Spleen (tissue), 11 donors: ENCODE measurements at regions not wholly inside any gene's neighbourhood (a gene's known extent, or its start where the extent isn't known, plus 50 kb on each side); places are given as distances from the start of the nearest gene placed in this dataset.

Experiments
- DNase-seq: peaks from one replicate; pipeline ENCODE4 v3.0.0-alpha.2; 2020
- H3K27ac ChIP-seq, 8 donors: fragments of 200-600 bp; sonication (generic) in 7 of 8; 1 replicate in 4 of 8; 2 replicates in 4 of 8; pipeline versions ENCODE4 v1.5.0 to v1.8.0; 2016 to 2021; ENCODE audit warnings: inconsistent platforms in 4 of 8, mild to moderate bottlenecking in 4 of 8, moderate library complexity in 1 of 8
- H3K27me3 ChIP-seq, 7 donors: fragments of 200-600 bp; sonication (generic) in 6 of 7; replicated peaks in 1 of 7; 1 replicate in 4 of 7; 2 replicates in 3 of 7; pipeline versions ENCODE4 v1.5.0 to v1.8.0; 2016 to 2021; ENCODE audit warnings: inconsistent platforms in 3 of 7, mild to moderate bottlenecking in 1 of 7
- H3K36me3 ChIP-seq, 6 donors: fragments of 200-600 bp; sonication (generic) in 5 of 6; 1 replicate in 4 of 6; 2 replicates in 2 of 6; pipeline versions ENCODE4 v1.5.0 to v1.8.0; 2016 to 2021; ENCODE audit warnings: inconsistent platforms in 2 of 6
- H3K4me1 ChIP-seq, 6 donors: fragments of 200-600 bp; sonication (generic) in 5 of 6; 1 replicate in 3 of 6; 2 replicates in 3 of 6; pipeline versions ENCODE4 v1.5.0 to v1.8.0; 2016 to 2021; ENCODE audit warnings: inconsistent platforms in 3 of 6
- H3K4me3 ChIP-seq, 8 donors: fragments of 200-600 bp; sonication (generic) in 7 of 8; 1 replicate in 4 of 8; 2 replicates in 4 of 8; pipeline versions ENCODE4 v1.5.0 to v1.8.0; 2016 to 2021; ENCODE audit warnings: inconsistent platforms in 4 of 8, mild to moderate bottlenecking in 4 of 8, moderate library complexity in 2 of 8
- H3K9me3 ChIP-seq, 8 donors: fragments of 200-600 bp; sonication (generic) in 7 of 8; 1 replicate in 4 of 8; 2 replicates in 4 of 8; pipeline versions ENCODE4 v1.5.0 to v1.8.0; 2016 to 2021; ENCODE audit warnings: inconsistent platforms in 4 of 8
- CTCF ChIP-seq, 11 experiments: fragments of 200-600 bp in 7 of 11; fragments of 450-650 bp in 4 of 11; sonication (generic) in 4 of 11; IDR thresholded peaks in 8 of 11; conservative IDR thresholded peaks in 3 of 11; 1 replicate in 7 of 11; 2 replicates in 4 of 11; pipeline versions ENCODE4 v1.4.0 to v1.8.0; 2016 to 2021; ENCODE audit warnings: antibody characterized with exemption in 11 of 11, inconsistent platforms in 4 of 11, mild to moderate bottlenecking in 1 of 11
- POLR2A ChIP-seq, 3 donors: fragments of 450-650 bp; IDR thresholded peaks; one replicate each; pipeline ENCODE4 v1.5.1; 2017; ENCODE audit warnings: antibody characterized with exemption in 3 of 3, mild to moderate bottlenecking in 1 of 3
- POLR2AphosphoS5 ChIP-seq, 3 donors: sonication (generic); formaldehyde crosslinking; IDR thresholded peaks; one replicate each; pipeline ENCODE4 v1.5.1; 2017; ENCODE audit warnings: antibody characterized with exemption in 3 of 3
- WGBS, 5 donors: extraction: QIAGEN DNeasy Blood & Tissue Kit in 3 of 5; methylation state at CpG; one replicate each; pipeline versions ENCODE4 v1.1.5 to v1.1.7; 2013 to 2018; 5-methylcytosine and 5-hydroxymethylcytosine counted together
- intact Hi-C: fragments of 100-400 bp; cut with DNase I; formaldehyde crosslinking; loops from one replicate; pipeline ENCODE4 v1.15.0; 2023; ENCODE audit warnings: low total_unique reads
- donor health status: healthy with polysubstance abuse.
- donor health status: DM: no; HTN: no; CAD: no; lungs with moderate emphysema.
- donor health status: DM: no; HTN: no; CAD: no.
- donor health status: Bipolar disorder and iron deficiency.
- donor health status: healthy.
- donor health status: DM: no; HTN: no; CAD: no.
- donor health status: DM: yes; HTN: yes; CAD: no.

GRCh38 chr16:87219287-87219909, 97.8 kb downstream of the C16orf95 start:
- intact Hi-C loops = no loop called here
- peaks cover 0 to 8% (median 0%) of the 10 kb centered on the region in 7 donors for H3K27me3 ChIP-seq
- no peak for DNase-seq
- no peaks in the 10 kb centered on the region for H3K36me3 ChIP-seq
- no peak overlapping the region for H3K27ac ChIP-seq
- no peaks in the 10 kb centered on the region for H3K9me3 ChIP-seq
- no peaks in the 10 kb centered on the region for H3K4me1 ChIP-seq
- TF ChIP-seq POLR2A (IDR thresholded peaks at IDR 0.05) = no peak
- no peak for TF ChIP-seq CTCF (IDR thresholded peaks at IDR 0.05 in 8 of 11, conservative IDR thresholded peaks at IDR 0.05 in 3 of 11)
- TF ChIP-seq POLR2AphosphoS5 (IDR thresholded peaks at IDR 0.05) = no peak
- 88 to 96% (median 95%) methylated on average over 15 of the region's 15 CpGs for WGBS, 5 donors
- no peak overlapping the region for H3K4me3 ChIP-seq

DNA sequence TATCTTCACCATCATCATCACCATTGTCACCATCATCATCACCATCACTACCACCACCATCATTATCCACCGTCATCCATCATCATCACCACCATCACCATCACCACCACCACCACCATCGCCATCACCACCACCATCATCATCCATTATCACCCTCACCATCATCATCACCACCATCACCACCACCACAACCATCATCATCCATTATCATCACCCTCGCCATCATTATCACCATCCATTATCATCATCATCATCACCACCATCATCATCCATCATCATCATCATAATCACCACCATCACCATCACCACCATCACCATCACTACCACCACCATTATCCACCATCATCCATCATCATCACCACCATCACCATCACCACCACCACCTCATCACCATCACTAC, 95.6 kb downstream of the C16orf95 start:
- DNase-seq = no peak
- peaks cover 0 to 6% (median 0%) of the 10 kb centered on the region in 7 donors for H3K27me3 ChIP-seq
- H3K4me1 ChIP-seq = no peaks in the 10 kb centered on the region
- H3K9me3 ChIP-seq = no peaks in the 10 kb centered on the region
- no peak overlapping the region for H3K27ac ChIP-seq
- no peak for TF ChIP-seq POLR2A (IDR thresholded peaks at IDR 0.05)
- no peak for TF ChIP-seq POLR2AphosphoS5 (IDR thresholded peaks at IDR 0.05)
- no peak for TF ChIP-seq CTCF (IDR thresholded peaks at IDR 0.05 in 8 of 11, conservative IDR thresholded peaks at IDR 0.05 in 3 of 11)
- H3K4me3 ChIP-seq = no peak overlapping the region
- WGBS, 5 donors = 66 to 96% (median 81%) methylated on average over 3 of the region's 3 CpGs
- intact Hi-C loops = no loop called here
- H3K36me3 ChIP-seq = no peaks in the 10 kb centered on the region

DNA sequence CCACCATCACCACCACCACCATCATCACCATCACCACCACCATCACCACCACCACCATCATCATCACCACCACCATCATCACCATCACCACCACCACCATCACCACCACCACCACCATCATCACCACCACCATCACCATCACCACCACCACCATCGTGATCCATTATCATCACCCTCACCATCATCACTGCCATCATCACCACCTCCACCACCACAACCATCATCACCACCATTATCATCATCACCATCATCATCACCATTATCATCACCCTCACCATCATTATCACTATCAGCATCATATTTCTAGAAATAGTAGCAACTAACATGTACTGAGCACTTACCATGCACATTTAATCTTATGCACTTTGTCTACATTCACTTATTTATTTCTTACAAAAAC, 94.9 kb downstream of the C16orf95 start:
- TF ChIP-seq POLR2AphosphoS5 (IDR thresholded peaks at IDR 0.05) (no peak), POLR2A (IDR thresholded peaks at IDR 0.05) (no peak), CTCF (IDR thresholded peaks at IDR 0.05 in 8 of 11, conservative IDR thresholded peaks at IDR 0.05 in 3 of 11) (no peak)
- no peaks in the 10 kb centered on the region for H3K4me1 ChIP-seq
- 82 to 100% (median 93%) methylated on average over 1 of the region's 1 CpG for WGBS, 5 donors
- H3K36me3 ChIP-seq = no peaks in the 10 kb centered on the region
- no peaks in the 10 kb centered on the region for H3K27me3 ChIP-seq
- no peak overlapping the region for H3K27ac ChIP-seq
- H3K9me3 ChIP-seq = no peaks in the 10 kb centered on the region
- intact Hi-C loops = no loop called here
- DNase-seq = no peak
- H3K4me3 ChIP-seq = no peak overlapping the region

DNA sequence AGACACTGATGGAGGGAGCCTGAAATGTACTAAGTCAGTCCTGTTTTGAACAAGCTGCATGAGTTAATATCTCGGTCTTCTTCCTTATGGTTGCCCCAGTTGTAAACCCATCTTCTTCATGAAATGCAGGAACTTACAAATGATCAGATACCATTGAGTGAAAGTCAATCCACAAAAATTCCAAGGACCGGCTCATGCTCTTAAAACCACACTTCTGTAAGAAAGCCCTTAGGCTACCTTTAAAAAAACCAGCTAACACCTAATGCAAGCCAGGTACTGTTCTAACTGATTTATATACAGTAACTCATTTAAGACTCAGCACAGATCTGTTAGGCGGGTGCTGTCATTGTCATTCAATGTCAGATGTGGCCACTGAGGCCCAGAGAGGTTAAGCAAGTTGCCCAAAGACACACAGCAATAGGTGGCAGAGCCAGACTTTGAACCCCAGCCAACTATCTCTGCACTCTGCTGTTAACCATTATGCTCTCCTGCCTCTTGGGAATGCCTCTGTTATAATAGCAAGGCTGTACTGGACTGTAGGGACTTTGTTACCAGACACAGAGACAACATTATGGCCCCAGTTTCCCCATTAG, 93.4 kb downstream of the C16orf95 start:
- H3K27me3 ChIP-seq = no peaks in the 10 kb centered on the region
- no peaks in the 10 kb centered on the region for H3K36me3 ChIP-seq

More for the DNA sequence above, 93.4 kb downstream of the C16orf95 start:
- no peaks in the 10 kb centered on the region for H3K4me1 ChIP-seq
- intact Hi-C loops = no loop called here
- TF ChIP-seq POLR2A (IDR thresholded peaks at IDR 0.05) (no peak), CTCF (IDR thresholded peaks at IDR 0.05 in 8 of 11, conservative IDR thresholded peaks at IDR 0.05 in 3 of 11) (no peak), POLR2AphosphoS5 (IDR thresholded peaks at IDR 0.05) (no peak)
- no peaks in the 10 kb centered on the region for H3K9me3 ChIP-seq
- DNase-seq = no peak
- H3K27ac ChIP-seq = no peak overlapping the region
- H3K4me3 ChIP-seq = no peak overlapping the region
- WGBS, 5 donors = 81 to 91% (median 83%) methylated on average over 3 of the region's 3 CpGs
